Activated CD8-positive, alpha-beta T cell treated with anti-CD3 and anti-CD28 coated beads, Interleukin-2, amount 10 ng/mL, durations not matched to agents 7 days and 5 days (primary cell): ENCODE measurements at regions not wholly inside any gene's neighbourhood (a gene's known extent, or its start where the extent isn't known, plus 50 kb on each side); places are given as distances from the start of the nearest gene placed in this dataset.

Experiments
- ATAC-seq: fragments of 150-1000 bp; cut with Tn5 transposase; one replicate; pipeline ENCODE4 v1.10.0; 2021; ENCODE audit warnings: moderate library complexity
- CTCF ChIA-PET: fragments of 350-600 bp; sonication (Branson Sonifier 250); formaldehyde crosslinking; loops from one replicate; lab custom pipeline; 2021; ENCODE audit warnings: antibody characterized with exemption; lab: Charles Lee
- POLR2A ChIA-PET: fragments of 350-600 bp; sonication (Branson Sonifier 250); formaldehyde crosslinking; loops from one replicate; lab custom pipeline; 2021; ENCODE audit warnings: antibody characterized with exemption; lab: Charles Lee
- DNase-seq: peaks from one replicate; pipeline ENCODE4 v3.0.0-alpha.2; 2020
- H3K27ac Mint-ChIP-seq: one replicate; pipeline ENCODE4 v1.8.0; 2021; ENCODE audit warnings: mild to moderate bottlenecking, mixed read lengths
- H3K27me3 Mint-ChIP-seq: one replicate; pipeline ENCODE4 v1.8.0; 2021; ENCODE audit warnings: low read depth, mixed read lengths
- H3K36me3 Mint-ChIP-seq: one replicate; pipeline ENCODE4 v1.8.0; 2021; ENCODE audit warnings: low read depth, mixed read lengths
- H3K4me1 Mint-ChIP-seq: one replicate; pipeline ENCODE4 v1.8.0; 2021; ENCODE audit warnings: low read depth, mixed read lengths
- H3K4me3 Mint-ChIP-seq: one replicate; pipeline ENCODE4 v1.8.0; 2021; ENCODE audit warnings: mild to moderate bottlenecking, mixed read lengths
- H3K9me3 Mint-ChIP-seq: one replicate; pipeline ENCODE4 v1.8.0; 2022; ENCODE audit warnings: mixed read lengths; ENCODE audit not compliant: insufficient read depth

- no peaks in the 10 kb centered on the region for H3K27me3 Mint-ChIP-seq
- ChIA-PET POLR2A (no interaction called here), CTCF (no interaction called here)
- no peaks in the 10 kb centered on the region for H3K9me3 Mint-ChIP-seq
- ATAC-seq, result no peak
- H3K27ac Mint-ChIP-seq, result no peak overlapping the region
- H3K4me1 Mint-ChIP-seq, result no peaks in the 10 kb centered on the region
- no peak overlapping the region for H3K4me3 Mint-ChIP-seq
- H3K36me3 Mint-ChIP-seq, result no peaks in the 10 kb centered on the region
- DNase-seq, result no peak
Measured at GRCh38 chr7:94111009-94111408, 106.9 kb upstream of the BET1 start.

GRCh38 chr7:94115316-94115715 lies 111.2 kb upstream of the BET1 start:
- ATAC-seq, result no peak
- no peak for DNase-seq
- H3K4me1 Mint-ChIP-seq, result no peaks in the 10 kb centered on the region
- H3K27me3 Mint-ChIP-seq, result no peaks in the 10 kb centered on the region
- H3K36me3 Mint-ChIP-seq, result no peaks in the 10 kb centered on the region
- no peaks in the 10 kb centered on the region for H3K9me3 Mint-ChIP-seq
- ChIA-PET CTCF (no interaction called here), POLR2A (no interaction called here)
- no peak overlapping the region for H3K4me3 Mint-ChIP-seq
- H3K27ac Mint-ChIP-seq, result no peak overlapping the region

- Mint-ChIP-seq H3K9me3 (no peaks in the 10 kb centered on the region), H3K4me3 (no peak overlapping the region), H3K4me1 (no peaks in the 10 kb centered on the region), H3K27ac (no peak overlapping the region), H3K36me3 (no peaks in the 10 kb centered on the region), H3K27me3 (no peaks in the 10 kb centered on the region)
- ChIA-PET POLR2A (no interaction called here), CTCF (no interaction called here)
- no peak for DNase-seq
- no peak for ATAC-seq
Measured at GRCh38 chr7:94123136-94123535, 119.0 kb upstream of the BET1 start.

GRCh38 chr7:94127026-94127425 lies 122.9 kb upstream of the BET1 start:
- Mint-ChIP-seq H3K36me3 (no peaks in the 10 kb centered on the region), H3K27me3 (peaks cover 3% of the 10 kb centered on the region), H3K9me3 (no peaks in the 10 kb centered on the region), H3K4me3 (no peak overlapping the region), H3K27ac (no peak overlapping the region), H3K4me1 (no peaks in the 10 kb centered on the region)
- POLR2A ChIA-PET, result no interaction called here
- ATAC-seq, result no peak
- CTCF ChIA-PET, result no interaction called here
- no peak for DNase-seq

- ATAC-seq, result no peak
- ChIA-PET POLR2A (no interaction called here), CTCF (no interaction called here)
- Mint-ChIP-seq H3K4me1 (no peaks in the 10 kb centered on the region), H3K4me3 (no peak overlapping the region), H3K27ac (no peak overlapping the region), H3K9me3 (no peaks in the 10 kb centered on the region), H3K36me3 (no peaks in the 10 kb centered on the region), H3K27me3 (peaks cover 3% of the 10 kb centered on the region)
- DNase-seq, result no peak
Measured at GRCh38 chr7:94128072-94128471, 123.9 kb upstream of the BET1 start.

- no peaks in the 10 kb centered on the region for H3K9me3 Mint-ChIP-seq
- no peaks in the 10 kb centered on the region for H3K4me1 Mint-ChIP-seq
- ChIA-PET POLR2A (no interaction called here), CTCF (no interaction called here)
- H3K36me3 Mint-ChIP-seq, result no peaks in the 10 kb centered on the region
- no peak overlapping the region for H3K27ac Mint-ChIP-seq
- ATAC-seq, result no peak
- H3K4me3 Mint-ChIP-seq, result no peak overlapping the region
- peaks cover 3% of the 10 kb centered on the region for H3K27me3 Mint-ChIP-seq
- DNase-seq, result no peak
Measured at GRCh38 chr7:94129443-94130140, 125.4 kb upstream of the BET1 start.

- ATAC-seq (no peak), DNase-seq (no peak)
- ChIA-PET POLR2A (no interaction called here), CTCF (interaction anchor here (1.2 kb wide), 1 partner anchor 265 kb away, joined by 3 read pairs; no protein-coding TSS in a partner anchor)
- H3K9me3 Mint-ChIP-seq, result no peaks in the 10 kb centered on the region
- no peak overlapping the region for H3K4me3 Mint-ChIP-seq
- no peaks in the 10 kb centered on the region for H3K4me1 Mint-ChIP-seq
- H3K36me3 Mint-ChIP-seq, result no peaks in the 10 kb centered on the region
- H3K27ac Mint-ChIP-seq, result no peak overlapping the region
- peaks cover 4% of the 10 kb centered on the region for H3K27me3 Mint-ChIP-seq
Measured at GRCh38 chr7:94130716-94131115, 126.6 kb upstream of the BET1 start.

GRCh38 chr7:94133460-94133859 lies 129.3 kb upstream of the BET1 start:
- Mint-ChIP-seq H3K36me3 (no peaks in the 10 kb centered on the region), H3K27ac (no peak overlapping the region), H3K9me3 (no peaks in the 10 kb centered on the region), H3K4me3 (no peak overlapping the region), H3K4me1 (no peaks in the 10 kb centered on the region), H3K27me3 (peaks cover 4% of the 10 kb centered on the region)
- POLR2A ChIA-PET, result no interaction called here
- ATAC-seq, result no peak
- no peak for DNase-seq
- CTCF ChIA-PET, result no interaction called here

GRCh38 chr7:94135180-94135579 lies 131.0 kb upstream of the BET1 start:
- Mint-ChIP-seq H3K36me3 (no peaks in the 10 kb centered on the region), H3K9me3 (no peaks in the 10 kb centered on the region), H3K4me1 (no peaks in the 10 kb centered on the region), H3K4me3 (no peak overlapping the region), H3K27me3 (peaks cover 4% of the 10 kb centered on the region), H3K27ac (no peak overlapping the region)
- POLR2A ChIA-PET, result no interaction called here
- DNase-seq (no peak), ATAC-seq (no peak)
- CTCF ChIA-PET, result no interaction called here

GRCh38 chr7:94142281-94142680 lies 138.1 kb upstream of the BET1 start:
- ChIA-PET CTCF (no interaction called here), POLR2A (no interaction called here)
- DNase-seq (no peak), ATAC-seq (no peak)
- H3K4me3 Mint-ChIP-seq, result no peak overlapping the region
- no peak overlapping the region for H3K27ac Mint-ChIP-seq
- no peaks in the 10 kb centered on the region for H3K36me3 Mint-ChIP-seq
- peaks cover 4% of the 10 kb centered on the region for H3K27me3 Mint-ChIP-seq
- no peaks in the 10 kb centered on the region for H3K9me3 Mint-ChIP-seq
- H3K4me1 Mint-ChIP-seq, result no peaks in the 10 kb centered on the region

- Mint-ChIP-seq H3K9me3 (no peaks in the 10 kb centered on the region), H3K4me3 (no peak overlapping the region), H3K27me3 (peaks cover 4% of the 10 kb centered on the region), H3K36me3 (no peaks in the 10 kb centered on the region), H3K27ac (no peak overlapping the region), H3K4me1 (no peaks in the 10 kb centered on the region)
- POLR2A ChIA-PET, result no interaction called here
- CTCF ChIA-PET, result no interaction called here
- DNase-seq (no peak), ATAC-seq (no peak)
Measured at GRCh38 chr7:94145602-94146001, 141.4 kb upstream of the BET1 start.

- Mint-ChIP-seq H3K27ac (no peak overlapping the region), H3K36me3 (no peaks in the 10 kb centered on the region), H3K4me3 (no peak overlapping the region), H3K9me3 (no peaks in the 10 kb centered on the region), H3K27me3 (peaks cover 4% of the 10 kb centered on the region), H3K4me1 (no peaks in the 10 kb centered on the region)
- DNase-seq, result no peak
- ChIA-PET POLR2A (no interaction called here), CTCF (no interaction called here)
- ATAC-seq, result no peak
Measured at GRCh38 chr7:94146408-94146807, 142.3 kb upstream of the BET1 start.
